H9 (cell line): ENCODE measurements at regions not wholly inside any gene's neighbourhood (a gene's known extent, or its start where the extent isn't known, plus 50 kb on each side); places are given as distances from the start of the nearest gene placed in this dataset.

Source experiments
- DNase-seq: peaks from one replicate; pipeline ENCODE4 v3.0.0-alpha.2; 2017
- H2AFZ ChIP-seq: one replicate; pipeline ENCODE4 v1.6.1; 2013; ENCODE audit warnings: mild to moderate bottlenecking, low read length, control low read depth, moderate library complexity
- H2AK5ac ChIP-seq: 2 replicates; pipeline ENCODE4 v1.6.1; 2013; ENCODE audit warnings: low read length, control low read depth, mixed read lengths; ENCODE audit not compliant: insufficient read length
- H2BK120ac ChIP-seq: one replicate; pipeline ENCODE4 v1.6.1; 2013; ENCODE audit warnings: low read depth, mild to moderate bottlenecking, low read length, control low read depth, inconsistent platforms; ENCODE audit not compliant: poor library complexity, severe bottlenecking
- H2BK12ac ChIP-seq: 2 replicates; pipeline ENCODE4 v1.6.1; 2013; ENCODE audit warnings: low read length, control low read depth, mixed read lengths, low read depth; ENCODE audit not compliant: insufficient read length
- H2BK15ac ChIP-seq: 2 replicates; pipeline ENCODE4 v1.6.1; 2013; ENCODE audit warnings: low read depth, low read length, control low read depth
- H2BK20ac ChIP-seq: one replicate; pipeline ENCODE4 v1.6.1; 2013; ENCODE audit warnings: low read depth, mild to moderate bottlenecking, low read length, control low read depth, inconsistent platforms; ENCODE audit not compliant: poor library complexity, severe bottlenecking
- H2BK5ac ChIP-seq: 2 replicates; pipeline ENCODE4 v1.6.1; 2013; ENCODE audit warnings: low read length, control low read depth, mixed read lengths; ENCODE audit not compliant: insufficient read length
- H3K14ac ChIP-seq: 2 replicates; pipeline ENCODE4 v1.6.1; 2013; ENCODE audit warnings: low read length, control low read depth; ENCODE audit not compliant: insufficient read depth
- H3K18ac ChIP-seq: 2 replicates; pipeline ENCODE4 v1.6.1; 2013; ENCODE audit warnings: low read depth, mild to moderate bottlenecking, mixed read lengths, low read length, control low read depth; ENCODE audit not compliant: insufficient read length
- H3K23ac ChIP-seq: 2 replicates; pipeline ENCODE4 v1.6.1; 2013; ENCODE audit warnings: low read length, control low read depth, mixed read lengths, low read depth; ENCODE audit not compliant: insufficient read length
- H3K23me2 ChIP-seq: 2 replicates; pipeline ENCODE4 v1.6.1; 2013; ENCODE audit warnings: low read depth, mild to moderate bottlenecking, mixed read lengths, low read length, control low read depth; ENCODE audit not compliant: insufficient read length, poor library complexity, severe bottlenecking
- H3K27ac ChIP-seq: 2 replicates; pipeline ENCODE4 v1.5.1; 2013; ENCODE audit warnings: low read length, control low read depth, mixed read lengths, low read depth; ENCODE audit not compliant: insufficient read length
- H3K27me3 ChIP-seq: 2 replicates; pipeline ENCODE4 v1.6.1; 2013; ENCODE audit warnings: low read length, control low read depth, inconsistent platforms; ENCODE audit not compliant: insufficient read depth
- H3K4ac ChIP-seq: 2 replicates; pipeline ENCODE4 v1.6.1; 2013; ENCODE audit warnings: low read depth, mild to moderate bottlenecking, control low read depth, inconsistent platforms, low read length, moderate library complexity
- H3K4me1 ChIP-seq: 2 replicates; pipeline ENCODE4 v1.6.1; 2013; ENCODE audit warnings: low read length, control low read depth, inconsistent platforms; ENCODE audit not compliant: insufficient read depth
- H3K4me2 ChIP-seq: 2 replicates; pipeline ENCODE4 v1.6.1; 2013; ENCODE audit warnings: low read length, control low read depth, mixed read lengths; ENCODE audit not compliant: insufficient read length, insufficient read depth
- H3K56ac ChIP-seq: 2 replicates; pipeline ENCODE4 v1.6.1; 2013; ENCODE audit warnings: low read depth, mild to moderate bottlenecking, mixed read lengths, low read length, control low read depth; ENCODE audit not compliant: insufficient read length
- H3K79me1 ChIP-seq: 2 replicates; pipeline ENCODE4 v1.6.1; 2013; ENCODE audit warnings: low read depth, mild to moderate bottlenecking, moderate library complexity, low read length, control low read depth, inconsistent platforms; ENCODE audit not compliant: insufficient read depth, poor library complexity, severe bottlenecking
- H3K79me2 ChIP-seq: 2 replicates; pipeline ENCODE4 v1.6.1; 2013; ENCODE audit warnings: low read length, control low read depth, inconsistent platforms; ENCODE audit not compliant: insufficient read depth
- H3K9ac ChIP-seq: 2 replicates; pipeline ENCODE4 v1.6.1; 2013; ENCODE audit warnings: low read length, control low read depth, mixed read lengths; ENCODE audit not compliant: insufficient read length; ENCODE audit errors: extremely low read depth
- H3K9me3 ChIP-seq: one replicate; pipeline ENCODE4 v1.6.1; 2013; ENCODE audit warnings: low read depth, low read length, inconsistent platforms; ENCODE audit not compliant: control insufficient read depth
- H3T11ph ChIP-seq: one replicate; pipeline ENCODE4 v1.6.1; 2013; ENCODE audit warnings: mild to moderate bottlenecking, low read length, control low read depth, inconsistent platforms
- H4K20me1 ChIP-seq: one replicate; pipeline ENCODE4 v1.6.1; 2013; ENCODE audit not compliant: control insufficient read depth, insufficient read length, insufficient read depth
- H4K5ac ChIP-seq: 2 replicates; pipeline ENCODE4 v1.6.1; 2013; ENCODE audit warnings: low read depth, mild to moderate bottlenecking, mixed read lengths, low read length, control low read depth; ENCODE audit not compliant: insufficient read length
- H4K8ac ChIP-seq: replicated peaks from 2 replicates; pipeline ENCODE4 v1.6.1; 2013; ENCODE audit warnings: low read length, control low read depth, mixed read lengths, low read depth; ENCODE audit not compliant: insufficient read length
- H4K91ac ChIP-seq: 2 replicates; pipeline ENCODE4 v1.6.1; 2013; ENCODE audit warnings: low read depth, mild to moderate bottlenecking, moderate library complexity, mixed read lengths, low read length, control low read depth; ENCODE audit not compliant: insufficient read length
- H3K27ac Mint-ChIP-seq, 3 experiments: 2 replicates in 2 of 3; 3 replicates in 1 of 3; pipeline ENCODE4 v1.8.0; 2020 to 2021; ENCODE audit warnings: mixed read lengths in 3 of 3, mild to moderate bottlenecking in 1 of 3, moderate library complexity in 1 of 3
- H3K27me3 Mint-ChIP-seq: 2 replicates; pipeline ENCODE4 v1.8.0; 2021; ENCODE audit warnings: low read depth, mild to moderate bottlenecking, moderate library complexity, mixed read lengths
- H3K36me3 Mint-ChIP-seq, 3 experiments: 2 replicates in 2 of 3; 3 replicates in 1 of 3; pipeline ENCODE4 v1.8.0; 2020 to 2021; ENCODE audit warnings: low read depth in 3 of 3, mixed read lengths in 3 of 3; ENCODE audit not compliant: insufficient read depth in 1 of 3
- H3K4me1 Mint-ChIP-seq, 2 experiments: 2 replicates each; pipeline ENCODE4 v1.8.0; 2020; ENCODE audit warnings: mixed read lengths in 2 of 2
- H3K4me3 Mint-ChIP-seq, 2 experiments: 2 replicates in 1 of 2; 3 replicates in 1 of 2; pipeline ENCODE4 v1.8.0; 2020 to 2021; ENCODE audit warnings: mild to moderate bottlenecking in 2 of 2, mixed read lengths in 2 of 2, moderate library complexity in 1 of 2
- H3K9me3 Mint-ChIP-seq, 2 experiments: 2 replicates in 1 of 2; 3 replicates in 1 of 2; pipeline ENCODE4 v1.8.0; 2020; ENCODE audit warnings: mild to moderate bottlenecking in 2 of 2, mixed read lengths in 2 of 2, moderate library complexity in 1 of 2
- WGBS: extraction: QIAGEN DNeasy Blood & Tissue Kit; methylation state at CpG from one replicate; pipeline ENCODE4 v1.1.7; 2013; ENCODE audit warnings: missing lambda C conversion rate, low lambda C conversion rate, mixed read lengths; ENCODE audit not compliant: insufficient read length; ENCODE audit errors: extremely low coverage; 5-methylcytosine and 5-hydroxymethylcytosine counted together
- TF ChIP-seq, protein P1 (sequence below): fragments of 200-600 bp; sonication (generic); conservative IDR thresholded peaks from 3 replicates; pipeline ENCODE4 v1.8.0; 2021; ENCODE audit warnings: antibody characterized with exemption, mild to moderate bottlenecking

DNA sequence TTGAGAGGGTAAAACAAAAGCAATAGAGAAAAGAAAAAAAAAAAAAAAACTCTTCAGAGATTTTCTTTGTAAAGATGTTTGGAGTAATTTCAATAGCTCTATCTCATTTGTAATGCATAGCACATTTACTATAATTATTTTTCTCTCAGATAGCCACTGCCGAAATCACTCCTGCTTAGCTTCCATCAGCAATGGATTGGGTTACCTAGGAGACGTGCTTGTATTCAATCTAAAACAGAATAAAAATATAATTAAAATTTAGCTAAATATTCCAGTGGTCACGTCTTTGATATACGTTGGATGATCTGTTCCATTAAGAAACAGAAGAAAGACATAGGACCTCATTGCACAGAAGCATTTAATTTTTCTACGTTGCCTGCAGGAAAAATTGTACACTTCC lies 1435.7 kb upstream of the DDX18 start:
- H3K27ac Mint-ChIP-seq, result no peak overlapping the region
- Histone ChIP-seq H2AK5ac (no peak overlapping the region), H3K79me2 (no peaks in the 10 kb centered on the region), H3K4me1 (no peaks in the 10 kb centered on the region), H3K4ac (no peak overlapping the region), H2BK120ac (no peak overlapping the region), H2AFZ (no peak overlapping the region), H4K91ac (no peak overlapping the region), H3K23ac (no peak overlapping the region), H2BK12ac (no peak overlapping the region), H4K8ac (no peak overlapping the region), H3K14ac (no peak overlapping the region), H4K20me1 (no peaks in the 10 kb centered on the region), H3K9ac (no peak overlapping the region), H3K27ac (no peak overlapping the region), H3K23me2 (no peaks in the 10 kb centered on the region), H3K56ac (no peak overlapping the region), H2BK5ac (no peak overlapping the region), H3K18ac (no peak overlapping the region), H3K79me1 (no peaks in the 10 kb centered on the region), H3T11ph (no peak overlapping the region), H4K5ac (no peak overlapping the region), H2BK20ac (no peak overlapping the region), H3K4me2 (no peak overlapping the region), H3K27me3 (no peaks in the 10 kb centered on the region), H2BK15ac (no peak overlapping the region), H3K9me3 (no peaks in the 10 kb centered on the region)
- DNase-seq, result no peak
- peaks cover 0 to 3% of the 10 kb centered on the region in 2 experiments; a peak in 2 of 5 replicates for H3K9me3 Mint-ChIP-seq
- TF ChIP-seq, protein P1, sequence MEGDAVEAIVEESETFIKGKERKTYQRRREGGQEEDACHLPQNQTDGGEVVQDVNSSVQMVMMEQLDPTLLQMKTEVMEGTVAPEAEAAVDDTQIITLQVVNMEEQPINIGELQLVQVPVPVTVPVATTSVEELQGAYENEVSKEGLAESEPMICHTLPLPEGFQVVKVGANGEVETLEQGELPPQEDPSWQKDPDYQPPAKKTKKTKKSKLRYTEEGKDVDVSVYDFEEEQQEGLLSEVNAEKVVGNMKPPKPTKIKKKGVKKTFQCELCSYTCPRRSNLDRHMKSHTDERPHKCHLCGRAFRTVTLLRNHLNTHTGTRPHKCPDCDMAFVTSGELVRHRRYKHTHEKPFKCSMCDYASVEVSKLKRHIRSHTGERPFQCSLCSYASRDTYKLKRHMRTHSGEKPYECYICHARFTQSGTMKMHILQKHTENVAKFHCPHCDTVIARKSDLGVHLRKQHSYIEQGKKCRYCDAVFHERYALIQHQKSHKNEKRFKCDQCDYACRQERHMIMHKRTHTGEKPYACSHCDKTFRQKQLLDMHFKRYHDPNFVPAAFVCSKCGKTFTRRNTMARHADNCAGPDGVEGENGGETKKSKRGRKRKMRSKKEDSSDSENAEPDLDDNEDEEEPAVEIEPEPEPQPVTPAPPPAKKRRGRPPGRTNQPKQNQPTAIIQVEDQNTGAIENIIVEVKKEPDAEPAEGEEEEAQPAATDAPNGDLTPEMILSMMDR, result no peak
- H3K4me3 Mint-ChIP-seq, result no peak overlapping the region
- no peaks in the 10 kb centered on the region for H3K27me3 Mint-ChIP-seq
- WGBS, result no CpG with 5 or more reads among the region's 5 CpGs
- H3K36me3 Mint-ChIP-seq, result no peaks in the 10 kb centered on the region
- peaks cover 0 to under 1% of the 10 kb centered on the region in 2 experiments; a peak in 1 of 4 replicates for H3K4me1 Mint-ChIP-seq
